Activated CD8-positive, alpha-beta memory T cell treated with anti-CD3 and anti-CD28 coated beads, Interleukin-2, amount 50 U/mL, for 1 hour (primary cell): ENCODE measurements at regions not wholly inside any gene's neighbourhood (a gene's known extent, or its start where the extent isn't known, plus 50 kb on each side); places are given as distances from the start of the nearest gene placed in this dataset.
"Not testable (repeated sequence)": the region's sequence is repeated elsewhere in the genome, so short reads cannot be mapped to it uniquely, and the experiment has no call there.

Experiments
- DNase-seq: peaks from one replicate; pipeline ENCODE4 v3.0.0-alpha.2; 2020; ENCODE audit errors: extremely low read depth

DNA sequence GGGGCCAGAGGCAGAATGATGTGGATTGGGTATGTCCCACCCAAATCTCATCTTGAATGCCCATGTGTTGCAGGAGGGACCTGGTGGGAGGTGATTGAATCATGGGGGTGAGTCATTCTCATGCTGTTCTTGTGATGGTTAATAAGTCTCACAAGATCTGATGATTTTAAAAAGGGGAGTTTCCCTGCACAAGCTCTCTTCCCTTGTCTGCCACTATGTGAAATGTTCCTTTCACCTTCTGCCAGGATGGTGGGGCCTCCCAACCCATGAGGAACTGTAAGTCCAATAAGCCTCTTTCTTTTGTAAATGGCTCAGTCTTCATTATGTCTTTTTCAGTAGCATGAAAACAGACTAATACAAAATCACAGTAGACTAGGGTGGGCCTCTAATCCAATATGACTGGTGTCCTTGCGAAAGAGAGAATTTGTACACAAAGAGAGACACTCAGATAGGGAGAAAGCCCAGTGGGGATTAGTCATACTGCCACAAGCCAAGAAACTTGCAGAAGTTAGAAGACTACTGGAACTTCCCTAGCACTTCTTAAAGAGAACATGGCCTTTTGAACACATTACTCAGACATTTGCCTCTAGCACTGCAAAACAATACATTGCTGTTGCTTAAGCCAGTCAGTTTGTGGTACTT, 68.4 kb downstream of the ANXA1 start:
- no peak for DNase-seq

DNA sequence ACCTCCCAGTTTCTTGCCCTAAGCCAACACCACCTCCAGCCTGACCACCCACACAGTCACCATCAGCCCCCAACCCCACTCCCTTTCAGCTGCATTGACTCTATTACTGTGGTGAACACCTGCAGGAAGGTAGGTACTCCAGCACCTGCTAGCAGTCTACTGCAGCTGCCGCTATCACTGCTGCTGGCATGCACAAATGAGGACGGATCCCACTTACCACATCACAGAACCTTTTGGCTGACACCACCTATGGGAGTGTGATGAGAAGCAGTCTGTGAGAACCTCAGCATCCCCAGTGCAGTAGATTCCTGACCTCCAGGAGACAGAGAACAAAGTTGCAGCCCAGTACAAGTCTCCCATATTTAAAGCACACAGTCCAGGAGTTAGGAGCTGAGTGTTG, 71.9 kb downstream of the ANXA1 start:
- no peak for DNase-seq

DNA sequence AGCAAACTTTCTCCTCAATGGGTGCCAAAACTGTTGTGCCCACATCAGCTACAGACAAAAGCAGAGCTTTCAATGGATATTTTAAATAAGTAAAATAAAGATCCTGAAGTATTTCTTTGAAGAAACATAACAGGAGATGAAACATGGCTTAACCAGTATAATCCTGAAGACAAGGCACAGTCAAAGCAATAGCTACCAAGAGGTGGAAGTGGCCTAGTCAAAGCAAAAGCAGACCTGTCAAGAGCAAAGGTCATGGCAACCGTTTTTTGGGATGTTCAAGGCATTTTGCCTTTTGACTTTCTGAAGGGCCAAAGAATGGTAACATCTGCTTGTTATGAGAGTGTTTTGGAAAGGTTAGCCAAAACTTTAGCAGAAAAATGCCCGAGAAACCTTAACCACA, 77.9 kb downstream of the ANXA1 start:
- no peak for DNase-seq

DNA sequence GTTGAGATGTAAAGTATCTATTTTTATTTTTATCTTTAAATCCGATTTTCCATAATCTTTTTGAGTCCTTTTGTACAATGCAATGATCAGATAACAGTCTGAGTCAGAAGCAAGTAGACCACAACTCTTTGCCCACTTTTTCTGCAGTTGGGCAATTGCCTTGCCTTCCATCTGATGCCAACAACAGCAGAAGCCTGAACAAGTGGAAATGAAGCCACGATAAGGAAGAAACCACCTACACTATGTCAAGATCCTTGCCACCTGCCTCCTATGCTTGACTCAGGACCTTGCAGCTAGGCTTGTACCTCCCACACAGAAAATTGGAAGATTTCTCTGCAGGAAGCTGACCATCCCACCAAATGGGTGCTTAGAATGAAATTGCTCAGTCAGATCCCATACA, 78.6 kb downstream of the ANXA1 start:
- DNase-seq = no peak

DNA sequence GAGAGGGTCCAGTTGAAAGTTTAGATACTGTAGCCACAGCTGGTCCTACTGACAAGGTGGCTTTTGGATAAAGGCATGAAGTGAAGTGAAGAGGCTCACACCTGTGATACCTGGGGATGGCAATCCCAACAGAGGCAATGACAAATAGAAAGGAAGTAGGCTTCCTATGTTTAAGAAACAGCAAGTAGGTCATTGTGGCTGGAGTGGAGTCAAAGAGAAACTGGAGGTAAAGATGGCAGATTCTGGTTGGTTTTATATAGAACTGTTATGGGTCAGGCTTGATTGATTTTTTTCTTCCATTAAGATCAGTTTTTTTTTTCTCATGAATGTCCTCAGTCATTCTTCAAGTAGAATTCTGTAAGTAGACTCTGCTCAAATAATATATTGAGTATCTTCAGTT, 79.5 kb downstream of the ANXA1 start:
- DNase-seq = no peak

DNA sequence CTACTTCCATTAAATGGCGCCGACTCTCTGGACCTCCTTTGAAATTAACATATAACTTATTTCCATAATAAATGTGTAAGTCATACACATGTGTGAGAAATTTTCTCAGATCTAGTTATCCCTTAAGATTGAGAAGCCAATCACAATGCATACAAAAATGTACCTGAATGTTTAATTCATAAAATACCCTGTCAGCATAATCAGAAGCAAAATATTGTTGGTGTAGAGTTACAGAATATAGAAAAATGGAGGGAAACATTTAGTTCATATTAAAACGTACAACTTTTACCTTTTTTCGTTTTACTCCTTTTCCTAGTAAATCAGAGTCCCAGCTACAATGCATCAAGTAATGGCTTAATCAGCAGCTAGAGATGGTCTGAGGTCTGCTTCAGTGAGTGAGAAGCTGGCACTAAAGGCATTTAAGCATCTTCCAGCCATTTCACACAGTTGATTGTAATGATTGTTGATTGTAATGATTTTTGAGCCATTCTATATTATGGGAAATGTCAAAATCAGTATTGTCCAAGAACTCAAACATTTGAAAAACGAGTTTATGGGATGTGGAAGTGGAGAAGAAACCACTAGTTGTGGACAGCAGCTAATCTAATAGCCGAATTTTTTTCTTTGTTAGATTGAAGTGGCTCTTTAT, 81.8 kb downstream of the ANXA1 start:
- DNase-seq = no peak

DNA sequence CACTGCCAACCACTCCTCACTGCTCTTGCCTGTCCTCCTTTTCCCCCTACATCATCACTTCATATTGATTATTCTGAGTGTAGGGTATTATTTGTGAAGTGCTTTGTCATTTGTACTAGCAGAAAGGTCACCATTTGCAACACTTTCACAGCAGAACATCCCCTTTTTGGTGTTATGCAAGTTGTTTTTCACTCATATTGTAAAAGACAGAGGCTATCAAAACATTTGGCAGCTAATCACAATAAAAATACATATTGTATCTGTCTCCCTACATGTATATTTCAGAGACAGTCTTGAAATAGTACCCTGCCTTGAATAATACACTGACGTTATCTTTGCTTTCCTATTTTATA, 82.3 kb downstream of the ANXA1 start:
- no peak for DNase-seq

DNA sequence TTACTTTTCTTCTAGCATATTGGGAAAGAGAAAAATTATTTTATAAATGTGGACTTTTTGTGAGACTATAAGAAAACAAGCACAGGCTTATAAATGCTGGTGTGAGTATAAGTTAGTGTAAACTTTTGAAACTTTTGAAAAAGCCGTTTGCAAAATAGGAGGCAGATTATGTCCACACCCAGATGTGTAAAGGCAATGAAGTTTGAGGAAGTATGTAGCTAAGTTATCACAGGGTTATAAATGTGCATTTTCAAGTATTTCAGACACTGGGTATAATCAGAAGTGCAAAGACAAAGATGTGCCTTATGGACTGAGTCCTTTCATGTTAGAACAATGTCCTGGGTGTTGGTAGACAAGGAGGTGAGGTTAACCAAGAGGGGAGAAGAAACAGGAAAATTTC, 85.5 kb downstream of the ANXA1 start:
- DNase-seq = no peak

DNA sequence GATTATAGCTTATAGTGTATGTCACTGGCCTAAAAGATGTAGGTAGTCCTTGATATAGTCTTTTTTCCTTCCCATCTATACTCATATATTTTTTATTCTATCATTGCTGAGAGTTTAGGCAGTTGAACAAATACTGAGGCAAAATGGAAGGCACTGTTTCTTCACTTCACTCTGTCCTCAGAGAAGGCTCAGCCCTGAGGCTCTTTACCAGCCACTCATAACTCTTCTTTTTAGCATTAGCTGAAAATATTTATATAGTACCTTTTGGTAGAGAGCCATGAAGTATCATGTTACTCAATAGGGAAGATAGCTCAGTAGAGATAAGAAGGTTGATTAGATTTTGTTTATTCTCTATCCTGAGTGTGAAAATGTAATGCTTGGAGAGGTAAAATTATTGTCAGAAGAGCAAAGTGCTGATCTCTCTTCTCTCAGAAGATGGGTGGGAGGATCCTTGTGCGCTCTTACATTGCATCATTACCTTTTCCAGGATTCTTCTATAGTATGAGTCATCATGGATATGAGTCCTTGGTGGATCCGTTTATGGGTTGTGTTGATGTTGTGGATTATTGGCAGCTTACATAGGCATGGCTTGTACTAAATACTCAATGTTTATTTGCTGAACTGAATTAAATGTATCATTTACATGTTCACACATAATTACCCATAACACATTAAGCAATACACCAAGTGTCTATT, 88.1 kb downstream of the ANXA1 start:
- no peak for DNase-seq

DNA sequence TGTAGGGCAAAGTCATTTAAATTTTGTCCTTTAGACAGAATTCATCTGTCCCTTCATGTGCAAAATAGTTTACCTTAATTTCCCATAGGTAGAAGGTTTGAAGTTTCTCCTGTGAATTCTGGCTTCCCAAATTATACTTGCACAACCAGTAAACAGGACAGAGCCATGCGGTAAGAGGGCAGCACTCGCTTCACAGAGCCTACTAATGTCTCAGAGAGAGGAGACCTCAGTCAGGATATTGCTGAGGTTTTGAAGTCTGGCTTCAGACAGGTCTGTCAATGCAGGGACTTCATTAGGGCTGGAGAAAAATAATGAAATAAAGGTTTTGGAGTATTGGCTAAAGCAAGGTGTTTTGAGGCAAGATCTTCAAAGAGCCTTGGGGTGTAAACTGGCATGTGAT, 91.4 kb downstream of the ANXA1 start:
- no peak for DNase-seq

DNA sequence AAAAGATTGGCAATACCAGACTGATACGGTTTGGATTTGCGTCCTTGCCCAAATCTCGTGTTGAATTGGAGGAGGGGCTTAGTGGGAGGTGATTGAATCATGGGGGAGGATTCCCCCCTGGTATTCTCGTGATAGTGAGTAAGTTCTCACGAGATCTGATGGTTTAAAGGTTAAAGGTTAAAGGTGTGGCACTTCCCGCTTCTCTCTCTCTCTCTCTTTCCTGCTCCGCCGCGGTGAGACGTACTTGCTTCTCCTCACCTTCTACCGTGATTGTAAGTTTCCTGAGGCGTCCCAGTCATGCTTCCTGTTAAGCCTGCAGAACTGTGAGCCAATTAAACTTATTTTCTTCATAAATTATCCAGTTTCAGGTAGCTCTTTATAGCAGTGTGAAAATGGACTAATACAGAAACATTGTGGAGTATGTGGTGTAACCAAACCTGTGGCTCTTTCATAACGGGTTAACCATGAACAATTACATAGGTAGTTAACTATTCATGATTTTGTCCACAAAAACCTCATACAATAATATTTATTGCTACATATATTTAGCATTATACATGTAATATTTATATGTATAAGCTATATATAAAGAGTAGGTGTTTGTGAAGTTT, 107.5 kb downstream of the ANXA1 start:
- no peak for DNase-seq

DNA sequence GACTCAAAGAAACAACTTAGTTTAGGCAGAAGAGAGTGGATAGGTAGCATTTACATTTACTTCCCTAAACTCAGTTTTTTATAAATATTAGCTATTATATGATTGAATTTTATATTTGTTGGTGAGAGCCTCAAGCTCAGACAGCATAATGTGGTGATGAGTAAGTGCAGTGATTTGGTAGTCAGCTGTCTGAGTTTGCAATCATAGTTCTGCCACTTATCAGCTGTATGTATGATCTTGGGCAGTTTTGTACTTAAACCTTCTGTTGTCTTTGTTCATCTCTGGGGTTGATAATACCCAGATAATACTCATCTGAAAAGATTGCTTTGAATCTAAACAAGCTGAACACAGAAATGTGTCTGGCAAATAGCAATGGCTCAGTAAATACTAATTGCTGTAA, 108.8 kb downstream of the ANXA1 start:
- DNase-seq = no peak

DNA sequence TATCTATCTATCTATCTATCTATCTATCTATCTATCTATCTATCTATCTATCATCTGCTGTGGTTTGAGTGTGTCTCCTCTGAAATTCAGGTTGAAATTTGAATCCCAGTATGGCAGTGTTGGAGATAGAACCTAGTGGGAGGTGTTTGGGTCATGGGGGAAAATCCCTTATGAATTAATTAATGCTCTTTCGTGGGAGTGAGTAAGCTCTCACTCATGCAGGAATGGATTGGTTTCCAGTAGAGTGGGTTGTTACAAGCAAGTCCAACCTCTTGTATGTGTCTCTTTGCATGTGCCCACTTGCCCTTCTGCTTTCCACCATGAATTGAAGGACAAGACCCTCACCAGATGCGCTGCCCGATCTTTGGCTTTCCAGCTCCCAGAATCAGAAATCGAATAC, 113.0 kb downstream of the ANXA1 start:
- DNase-seq = no peak

DNA sequence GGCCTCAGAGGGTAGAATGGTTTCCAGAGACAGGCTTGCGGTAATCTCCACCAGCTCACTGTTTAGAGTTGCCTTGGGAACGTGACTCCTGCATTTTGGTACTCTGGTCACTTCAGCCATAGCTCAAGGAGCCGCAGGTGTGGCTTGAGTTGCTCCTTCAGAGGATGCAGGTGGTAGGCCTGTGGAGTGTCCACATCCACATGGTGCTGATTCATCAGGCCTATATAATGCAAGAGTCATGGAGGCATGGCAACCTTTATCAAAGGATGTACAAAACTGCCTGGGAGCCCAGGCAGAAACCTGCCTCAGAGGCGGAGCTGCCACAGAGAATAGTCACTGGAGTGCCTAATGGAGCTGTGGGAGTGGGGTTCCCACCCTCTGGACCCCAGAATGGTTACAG, 114.2 kb downstream of the ANXA1 start:
- no peak for DNase-seq

DNA sequence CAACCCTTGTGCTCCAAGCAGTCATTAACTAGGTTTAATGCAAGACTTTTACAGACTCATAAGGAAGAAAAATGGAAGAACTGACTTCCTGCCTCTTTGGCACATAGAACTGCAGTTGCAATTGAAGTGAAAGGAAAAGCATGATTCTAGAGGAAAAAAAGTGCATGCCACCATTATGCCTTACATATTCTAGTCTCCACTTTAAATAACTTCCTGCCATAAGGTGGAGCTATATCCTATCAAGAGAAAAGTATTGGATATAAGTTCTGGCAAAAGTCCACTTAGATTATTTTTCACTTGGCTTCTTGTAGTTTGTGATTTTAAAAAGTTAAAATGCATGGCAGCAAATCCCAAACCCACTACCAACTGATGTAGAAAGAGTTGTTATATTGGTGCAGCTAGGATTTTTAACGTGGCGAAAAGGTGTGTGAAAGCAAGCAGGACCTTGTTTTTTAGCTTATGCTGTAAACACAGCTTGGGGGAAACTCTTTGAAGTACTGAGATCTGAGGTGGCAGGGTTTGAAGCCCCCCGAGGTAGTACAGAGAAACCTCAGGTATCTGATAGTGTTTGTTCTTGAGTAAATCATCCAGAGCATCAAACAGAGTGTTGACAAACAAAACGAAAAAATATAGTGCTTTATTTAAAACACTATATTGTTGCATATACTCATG, 117.9 kb downstream of the ANXA1 start:
- no peak for DNase-seq

DNA sequence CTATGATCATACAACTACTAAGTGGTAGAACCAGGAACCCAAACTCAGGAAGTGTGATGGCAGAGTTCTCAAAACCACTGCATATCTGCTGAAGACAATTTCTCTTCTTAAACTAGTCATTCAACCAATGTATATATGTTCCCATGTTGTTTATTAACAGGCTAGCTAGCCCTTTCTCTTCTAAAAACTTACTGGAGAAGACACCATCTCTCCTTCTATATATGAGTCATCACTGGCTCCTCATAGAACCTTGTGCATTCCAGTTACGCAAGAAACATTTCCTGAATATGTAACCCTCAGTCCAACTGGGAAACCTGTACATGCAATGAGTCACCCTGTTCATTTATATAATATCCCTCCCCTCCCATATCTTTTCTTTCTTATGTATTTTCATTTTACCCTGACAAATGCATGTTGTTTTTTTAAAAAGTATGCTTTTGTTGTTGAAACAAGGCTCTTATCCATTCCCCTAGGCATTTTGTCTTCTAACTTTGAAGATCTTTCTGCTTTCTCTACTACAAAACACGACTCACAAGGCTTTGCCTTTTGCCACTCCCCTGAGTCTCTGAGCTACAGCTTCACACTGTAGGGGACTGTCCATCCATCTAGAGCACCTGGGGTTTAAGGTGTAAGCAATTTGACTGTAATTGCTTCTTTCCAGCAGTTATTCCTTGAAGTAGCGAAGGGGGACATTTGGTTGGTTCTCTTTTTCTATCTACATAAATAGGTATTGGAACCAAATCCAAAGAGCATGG, 119.5 kb downstream of the ANXA1 start:
- no peak for DNase-seq

DNA sequence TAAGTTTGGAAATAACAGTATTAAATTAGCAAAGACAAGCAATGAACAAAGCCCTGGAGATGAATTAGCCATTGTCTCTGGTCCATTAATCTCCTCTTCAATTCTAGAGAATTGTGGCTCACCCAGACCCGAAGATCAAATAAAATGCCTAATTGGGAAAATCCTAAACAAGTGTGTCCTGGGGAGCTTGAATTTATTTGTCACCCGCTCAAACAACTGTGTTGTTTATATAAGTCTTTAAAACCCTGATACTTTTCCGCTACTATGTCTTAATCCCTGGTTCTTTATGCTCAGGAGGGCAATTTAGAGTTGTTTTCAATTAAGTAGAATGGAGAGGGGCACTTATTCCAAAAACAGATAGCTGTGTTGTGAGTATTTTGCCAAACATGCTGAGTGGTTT, 128.4 kb downstream of the ANXA1 start:
- no peak for DNase-seq

DNA sequence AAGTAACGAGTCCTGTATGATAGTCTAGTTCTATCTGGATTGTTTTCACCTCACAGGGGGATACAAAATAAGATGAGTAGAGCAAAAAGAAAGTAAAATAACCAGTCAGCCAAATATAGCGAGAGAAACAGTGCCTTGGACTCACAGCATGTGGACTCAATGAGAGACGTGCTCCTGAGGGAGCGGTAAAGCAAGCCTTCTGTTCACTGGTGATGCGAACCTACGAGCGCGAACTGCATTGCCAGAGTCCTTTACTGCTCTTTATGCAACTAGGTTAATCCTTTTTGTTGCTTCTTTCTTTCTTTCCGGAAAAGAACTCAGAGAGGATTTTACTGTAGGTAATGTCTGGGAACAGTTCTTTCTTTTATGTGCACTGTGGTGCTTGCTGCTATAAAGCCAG, 132.7 kb downstream of the ANXA1 start:
- no peak for DNase-seq

DNA sequence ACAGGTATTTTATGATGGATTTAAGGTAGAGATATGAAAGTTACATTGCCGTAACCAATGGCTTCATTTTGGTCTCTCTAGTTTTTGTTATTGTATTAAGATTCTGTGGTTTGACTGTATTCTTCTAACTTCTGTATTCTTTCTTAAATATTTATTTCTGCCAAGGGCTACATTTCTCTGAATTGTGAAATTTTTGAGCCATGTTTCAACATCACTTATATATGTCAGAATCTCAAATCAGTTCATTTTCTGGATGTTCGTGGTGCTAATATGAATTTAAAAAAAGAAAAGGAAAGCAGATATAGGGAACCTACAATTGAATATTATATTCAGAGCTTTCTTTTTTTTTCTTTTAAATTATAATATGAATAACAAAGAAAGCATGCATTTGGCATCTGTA, 142.7 kb downstream of the ANXA1 start:
- no peak for DNase-seq

DNA sequence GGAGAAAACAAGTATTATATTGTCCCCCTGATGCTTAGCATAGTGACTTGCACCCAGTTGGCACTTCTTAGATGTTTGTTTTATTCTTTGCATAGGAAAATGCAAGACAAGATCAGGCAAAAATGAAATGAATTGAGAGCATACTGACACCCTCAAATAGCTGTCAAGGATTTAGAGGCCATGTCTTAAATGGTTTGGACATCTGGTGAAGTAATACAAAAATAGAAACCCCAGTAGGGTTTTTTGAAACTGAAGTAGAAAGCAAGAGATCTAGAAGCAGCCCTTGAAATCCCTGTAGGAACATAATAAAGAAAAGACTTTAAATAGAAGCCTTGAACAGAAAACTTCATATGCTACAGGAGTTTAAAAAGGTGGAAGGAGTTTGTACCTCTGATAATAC, 174.3 kb downstream of the ANXA1 start:
- no peak for DNase-seq

DNA sequence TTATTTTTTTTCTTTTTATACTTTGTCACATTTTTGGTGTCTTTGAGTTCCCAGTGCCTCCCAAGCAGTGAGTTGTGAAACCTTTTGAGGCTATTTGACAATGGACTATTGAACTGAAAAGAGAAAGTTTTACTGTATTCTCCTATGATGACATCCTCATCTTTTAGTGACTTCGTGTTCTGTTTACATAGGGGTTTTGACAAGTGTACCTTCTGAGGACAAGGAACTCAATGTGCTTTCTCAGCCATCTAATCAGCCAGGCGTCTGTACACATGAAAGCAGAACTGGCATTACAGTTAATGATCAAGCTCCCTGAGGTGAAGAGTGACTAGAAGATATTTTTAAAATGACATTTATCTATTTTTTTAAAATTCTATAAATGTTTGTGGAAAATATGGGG, 175.5 kb downstream of the ANXA1 start:
- no peak for DNase-seq

DNA sequence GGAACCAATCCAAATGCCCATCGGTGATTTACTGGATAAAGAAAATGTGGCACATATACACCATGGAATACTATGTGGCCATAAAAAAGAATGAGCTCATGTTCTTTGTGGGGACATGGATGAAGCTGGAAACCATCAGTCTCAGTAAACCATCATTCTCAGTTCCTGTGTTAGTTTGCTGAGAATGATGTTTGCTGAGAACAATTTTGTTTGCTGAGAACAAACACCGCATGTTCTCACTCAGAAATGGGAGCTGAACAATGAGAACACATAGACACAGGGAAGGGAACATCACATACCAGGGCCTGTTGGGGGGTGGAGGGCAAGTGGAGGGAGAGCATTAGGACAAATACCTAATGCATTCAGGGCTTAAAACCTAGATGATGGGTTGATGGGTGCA, 185.5 kb downstream of the ANXA1 start:
- DNase-seq = not testable (repeated sequence)
